Ishikawa (cell line): ENCODE measurements at regions not wholly inside any gene's neighbourhood (a gene's known extent, or its start where the extent isn't known, plus 50 kb on each side); places are given as distances from the start of the nearest gene placed in this dataset.

Experiments
- FOXM1 ChIP-seq: IDR thresholded peaks from 2 replicates; pipeline ENCODE4 v1.6.1; 2012; ENCODE audit warnings: low read depth, borderline replicate concordance
- NFIC ChIP-seq: IDR thresholded peaks from 2 replicates; pipeline ENCODE4 v1.6.1; 2012
- RAD21 ChIP-seq: IDR thresholded peaks from 2 replicates; pipeline ENCODE4 v1.6.1; 2012; ENCODE audit warnings: low read depth
- TAF1 ChIP-seq: IDR thresholded peaks from 2 replicates; pipeline ENCODE4 v1.6.1; 2012; ENCODE audit warnings: low read depth, mild to moderate bottlenecking
- TEAD4 ChIP-seq: IDR thresholded peaks from 2 replicates; pipeline ENCODE4 v1.6.1; 2012
- YY1 ChIP-seq: IDR thresholded peaks from 2 replicates; pipeline ENCODE4 v1.6.1; 2012; ENCODE audit warnings: low read depth
- ZBTB7A ChIP-seq: IDR thresholded peaks from 2 replicates; pipeline ENCODE4 v1.6.1; 2012; ENCODE audit warnings: low read depth
- TF ChIP-seq, protein P1 (sequence below): IDR thresholded peaks from 2 replicates; pipeline ENCODE4 v1.6.1; 2012
- TF ChIP-seq, protein P2 (sequence below): IDR thresholded peaks from 2 replicates; pipeline ENCODE4 v1.6.1; 2012; ENCODE audit warnings: low read depth, mild to moderate bottlenecking

DNA sequence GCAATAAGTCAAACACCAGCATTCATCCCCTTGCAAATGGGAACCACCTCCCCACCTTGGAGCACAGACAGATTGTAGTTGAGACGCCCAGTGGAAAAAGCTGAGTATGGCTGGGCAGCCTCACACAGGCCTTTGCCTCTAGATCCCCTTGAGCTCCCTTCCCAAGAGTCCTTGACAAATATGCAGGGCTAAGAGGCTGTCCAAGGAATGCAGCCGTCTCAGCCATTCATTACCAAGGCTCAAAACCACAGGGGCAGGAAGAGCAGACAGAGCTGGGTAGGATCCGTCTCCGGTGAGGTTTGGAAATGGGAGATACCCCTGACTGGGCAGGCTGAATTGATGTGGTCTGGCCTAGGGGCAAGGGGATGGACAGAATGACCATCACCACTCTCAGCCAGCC lies 557.1 kb downstream of the TNS1 start:
- TF ChIP-seq FOXM1: no peak
- no peak for TF ChIP-seq RAD21
- TF ChIP-seq, protein P1, sequence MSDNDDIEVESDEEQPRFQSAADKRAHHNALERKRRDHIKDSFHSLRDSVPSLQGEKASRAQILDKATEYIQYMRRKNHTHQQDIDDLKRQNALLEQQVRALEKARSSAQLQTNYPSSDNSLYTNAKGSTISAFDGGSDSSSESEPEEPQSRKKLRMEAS: no peak
- TF ChIP-seq, protein P2, sequence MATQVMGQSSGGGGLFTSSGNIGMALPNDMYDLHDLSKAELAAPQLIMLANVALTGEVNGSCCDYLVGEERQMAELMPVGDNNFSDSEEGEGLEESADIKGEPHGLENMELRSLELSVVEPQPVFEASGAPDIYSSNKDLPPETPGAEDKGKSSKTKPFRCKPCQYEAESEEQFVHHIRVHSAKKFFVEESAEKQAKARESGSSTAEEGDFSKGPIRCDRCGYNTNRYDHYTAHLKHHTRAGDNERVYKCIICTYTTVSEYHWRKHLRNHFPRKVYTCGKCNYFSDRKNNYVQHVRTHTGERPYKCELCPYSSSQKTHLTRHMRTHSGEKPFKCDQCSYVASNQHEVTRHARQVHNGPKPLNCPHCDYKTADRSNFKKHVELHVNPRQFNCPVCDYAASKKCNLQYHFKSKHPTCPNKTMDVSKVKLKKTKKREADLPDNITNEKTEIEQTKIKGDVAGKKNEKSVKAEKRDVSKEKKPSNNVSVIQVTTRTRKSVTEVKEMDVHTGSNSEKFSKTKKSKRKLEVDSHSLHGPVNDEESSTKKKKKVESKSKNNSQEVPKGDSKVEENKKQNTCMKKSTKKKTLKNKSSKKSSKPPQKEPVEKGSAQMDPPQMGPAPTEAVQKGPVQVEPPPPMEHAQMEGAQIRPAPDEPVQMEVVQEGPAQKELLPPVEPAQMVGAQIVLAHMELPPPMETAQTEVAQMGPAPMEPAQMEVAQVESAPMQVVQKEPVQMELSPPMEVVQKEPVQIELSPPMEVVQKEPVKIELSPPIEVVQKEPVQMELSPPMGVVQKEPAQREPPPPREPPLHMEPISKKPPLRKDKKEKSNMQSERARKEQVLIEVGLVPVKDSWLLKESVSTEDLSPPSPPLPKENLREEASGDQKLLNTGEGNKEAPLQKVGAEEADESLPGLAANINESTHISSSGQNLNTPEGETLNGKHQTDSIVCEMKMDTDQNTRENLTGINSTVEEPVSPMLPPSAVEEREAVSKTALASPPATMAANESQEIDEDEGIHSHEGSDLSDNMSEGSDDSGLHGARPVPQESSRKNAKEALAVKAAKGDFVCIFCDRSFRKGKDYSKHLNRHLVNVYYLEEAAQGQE: no peak
- TF ChIP-seq NFIC: no peak
- TF ChIP-seq YY1: no peak
- no peak for TF ChIP-seq TAF1
- no peak for TF ChIP-seq TEAD4
- TF ChIP-seq ZBTB7A: no peak
